ENCODE measurements at regions not wholly inside any gene's neighbourhood (a gene's known extent, or its start where the extent isn't known, plus 50 kb on each side); places are given as distances from the start of the nearest gene placed in this dataset.

- intact Hi-C loops (cut with micrococcal nuclease; ENCODE audit: unreplicated experiment) (no loop called here), in situ Hi-C loops (cut with MboI) (no loop called here)
- Histone ChIP-seq H3K9ac (ENCODE audit: control insufficient read depth, insufficient read depth, low read length) (no peak overlapping the region), H3K4me2 (ENCODE audit: control insufficient read depth, insufficient read depth) (no peak overlapping the region), H3K27me3 (replicated peaks in 1 of 2; ENCODE audit: control insufficient read depth in 2 of 2, insufficient read depth in 2 of 2, low read length in 1 of 2) (no peaks in the 10 kb centered on the region), H2AFZ (ENCODE audit: control insufficient read depth, low read depth, low read length) (no peak overlapping the region), H3K79me2 (ENCODE audit: control insufficient read depth, insufficient read depth, low read length) (no peaks in the 10 kb centered on the region), H3K36me3 (ENCODE audit: control insufficient read depth in 2 of 2, insufficient read depth in 2 of 2, low read length in 1 of 2) (no peaks in the 10 kb centered on the region), H3K4me1 (ENCODE audit: control insufficient read depth, insufficient read depth, low read length) (no peaks in the 10 kb centered on the region), H3K27ac (ENCODE audit: control insufficient read depth, insufficient read depth) (no peak overlapping the region), H3K9me3 (replicated peaks; ENCODE audit: control insufficient read depth, insufficient read depth, low read length) (no peaks in the 10 kb centered on the region), H3K4me3 (no peak overlapping the region), H4K20me1 (ENCODE audit: control insufficient read depth, insufficient read depth) (no peaks in the 10 kb centered on the region)
- RAD21 ChIA-PET (ENCODE audit: unreplicated experiment): no interaction called here
- SMC1A ChIA-PET (ENCODE audit: uncharacterized antibody, unreplicated experiment): no interaction called here
- ATAC-seq: no peak
- no peak for DNase-seq (ENCODE audit: low read depth, low spot score)
- BruUV-seq (replicated peaks): no TSS peak
- WGBS (ENCODE audit: insufficient coverage, insufficient replicate concordance, low lambda C conversion rate, missing lambda C conversion rate): 0% methylated on average over 1 of the region's 1 CpG
- no peak for FAIRE-seq
- POLR2A ChIA-PET: no interaction called here
- CTCF ChIA-PET: no interaction called here
- TF ChIP-seq CHD1 (IDR thresholded peaks at IDR 0.05; ENCODE audit: low read depth, low read length): no peak
- TF ChIP-seq ZSCAN29 (IDR thresholded peaks at IDR 0.05): no peak
- no peak for TF ChIP-seq IRF4 (IDR thresholded peaks at IDR 0.05; ENCODE audit: low read depth, low read length)
- no peak for TF ChIP-seq SUPT20H (IDR thresholded peaks at IDR 0.05; ENCODE audit: borderline replicate concordance, control insufficient read depth, low read depth, low read length)
- TF ChIP-seq E2F4 (IDR thresholded peaks at IDR 0.05; ENCODE audit: low read depth, low read length): no peak
- no peak for TF ChIP-seq KDM1A (IDR thresholded peaks at IDR 0.05; ENCODE audit: borderline replicate concordance)
- no peak for TF ChIP-seq BCLAF1 (IDR thresholded peaks at IDR 0.05)
- no peak for TF ChIP-seq EP300 (IDR thresholded peaks at IDR 0.05; ENCODE audit: borderline replicate concordance in 1 of 2, control insufficient read depth in 1 of 2, low read depth in 2 of 2, low read length in 2 of 2)
- TF ChIP-seq ATF3 (IDR thresholded peaks at IDR 0.05; ENCODE audit: borderline replicate concordance, extremely low read depth, low read depth, low read length): no peak
- TF ChIP-seq TARDBP (IDR thresholded peaks at IDR 0.05; ENCODE audit: borderline replicate concordance): no peak
- TF ChIP-seq PML (IDR thresholded peaks at IDR 0.05; ENCODE audit: low read length): no peak
- no peak for TF ChIP-seq NKRF (conservative IDR thresholded peaks at IDR 0.05)
- TF ChIP-seq PKNOX1 (IDR thresholded peaks at IDR 0.05): no peak
- TF ChIP-seq ASH2L (IDR thresholded peaks at IDR 0.05; ENCODE audit: borderline replicate concordance, low read depth): no peak
- no peak for TF ChIP-seq POU2F2 (IDR thresholded peaks at IDR 0.05; ENCODE audit: borderline replicate concordance, low read depth, low read length)
- no peak for TF ChIP-seq ZNF274 (IDR thresholded peaks at IDR 0.05; ENCODE audit: insufficient read depth, insufficient read length)
Observed at GRCh38 chr13:63025741-63026140, 1610.1 kb upstream of the PCDH20 start.
